ENCODE measurements at regions not wholly inside any gene's neighbourhood (a gene's known extent, or its start where the extent isn't known, plus 50 kb on each side); places are given as distances from the start of the nearest gene placed in this dataset.
A peak's percentile ranks its signal among the peaks of the same experiment; 100 is the strongest.

DNA sequence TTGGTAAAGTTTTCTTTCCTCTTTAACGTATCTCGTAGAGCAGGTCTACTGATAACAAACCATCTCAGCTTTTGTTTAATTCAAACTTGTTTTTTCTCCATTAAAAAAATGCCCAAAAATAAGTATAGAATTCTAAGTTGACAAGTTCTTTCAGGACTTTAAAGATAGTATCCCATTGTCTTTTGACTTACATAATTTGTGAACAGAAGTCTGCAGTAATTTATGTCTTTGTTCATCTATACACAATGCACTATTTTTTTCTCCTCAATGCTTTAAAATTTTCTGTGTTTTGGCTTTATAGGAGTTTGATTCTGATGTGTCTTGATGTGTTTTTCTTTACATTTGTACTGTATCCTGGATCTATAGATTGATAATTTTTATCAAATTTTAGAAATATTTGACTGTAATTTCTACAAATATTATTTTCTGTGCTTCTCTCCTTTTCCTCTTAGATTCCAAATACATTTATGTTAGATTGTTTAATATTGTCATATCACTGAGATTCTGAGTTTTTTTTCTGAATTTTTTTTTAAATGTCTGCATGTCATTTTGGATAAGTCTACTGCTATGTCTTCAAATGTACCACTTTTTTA lies 143.3 kb downstream of the FTCDNL1 start:
- no peak for DNase-seq (ENCODE audit: low read depth)

DNA sequence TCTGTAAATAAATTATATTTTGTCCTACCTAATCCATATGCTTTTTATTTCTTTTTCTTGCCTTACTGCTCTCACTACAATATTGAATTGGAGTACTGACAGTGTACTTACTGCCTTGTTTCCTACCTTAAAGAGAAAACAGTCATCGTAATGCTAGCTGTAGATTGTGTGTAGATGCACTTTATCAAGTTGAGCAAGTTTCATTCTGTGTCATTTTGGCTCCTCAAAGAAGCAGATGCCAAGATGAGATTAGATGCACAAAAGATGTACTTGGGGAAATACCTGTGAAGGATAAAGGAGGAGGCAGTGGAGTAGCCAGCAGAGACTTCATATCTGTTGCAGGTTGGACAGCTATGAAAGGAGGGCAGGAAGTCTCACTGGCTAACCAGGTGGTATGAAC lies 145.5 kb downstream of the FTCDNL1 start:
- DNase-seq (ENCODE audit: low read depth) = no peak

DNA sequence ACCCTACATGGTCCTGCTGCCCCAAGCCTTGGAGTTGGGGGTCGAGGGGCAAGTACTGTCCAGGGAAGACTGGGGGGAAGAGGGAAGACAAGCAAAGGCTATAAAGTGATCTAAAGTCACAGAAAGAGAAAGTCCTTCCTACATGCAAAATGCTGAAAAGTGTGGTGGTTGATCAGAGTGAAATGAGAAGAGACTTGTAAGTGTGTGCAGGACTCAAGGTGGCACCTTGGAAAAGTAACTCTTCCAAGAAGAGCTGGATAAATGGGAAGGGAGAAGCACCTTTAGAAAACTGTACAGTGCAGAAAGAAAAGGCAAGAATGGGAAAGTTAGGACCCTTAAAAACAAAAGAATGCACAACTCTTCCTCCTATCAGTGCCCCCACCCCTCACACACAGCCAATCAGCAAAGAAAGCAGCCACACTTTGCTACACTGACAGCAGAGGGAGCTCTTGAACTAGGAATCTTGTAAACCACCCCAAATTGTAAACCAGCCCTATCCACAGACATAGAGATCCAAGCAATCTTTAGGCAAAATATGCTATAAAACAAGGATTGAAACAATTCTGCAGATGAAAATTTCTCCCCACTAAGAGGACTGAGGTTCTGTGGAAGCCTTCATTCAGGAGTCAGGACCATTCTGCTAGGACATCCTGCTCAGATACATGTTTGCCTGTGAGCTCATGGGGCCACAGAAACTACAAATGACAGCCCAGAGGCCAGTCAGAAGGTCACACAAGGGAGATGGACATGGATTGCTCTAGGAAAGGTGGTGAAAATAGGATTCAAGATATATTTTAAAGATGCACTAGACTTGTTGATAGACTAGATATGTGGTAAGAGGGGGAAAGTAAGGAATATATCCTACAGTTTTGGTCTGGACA lies 146.4 kb downstream of the FTCDNL1 start:
- peak; percentile 19 for DNase-seq (ENCODE audit: low read depth)

DNA sequence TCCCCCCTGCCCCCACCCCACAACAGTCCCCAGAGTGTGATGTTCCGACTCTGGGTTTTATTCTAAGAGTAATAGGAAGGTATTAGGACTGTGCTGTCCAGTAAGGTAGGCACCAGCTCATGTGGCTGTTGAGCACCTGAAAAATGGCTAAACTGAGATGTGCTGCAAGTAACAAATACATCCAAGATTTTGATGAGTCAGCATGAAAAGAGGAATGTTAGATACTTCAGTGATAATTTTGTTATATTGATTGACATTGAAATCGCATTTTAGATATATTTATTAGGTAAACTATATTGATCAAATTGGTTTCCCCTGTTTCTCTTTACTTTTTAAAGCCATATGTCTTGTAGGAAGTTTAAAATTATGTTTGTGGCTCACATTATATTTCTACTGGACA lies 147.8 kb downstream of the FTCDNL1 start:
- DNase-seq (ENCODE audit: low read depth) = no peak

DNA sequence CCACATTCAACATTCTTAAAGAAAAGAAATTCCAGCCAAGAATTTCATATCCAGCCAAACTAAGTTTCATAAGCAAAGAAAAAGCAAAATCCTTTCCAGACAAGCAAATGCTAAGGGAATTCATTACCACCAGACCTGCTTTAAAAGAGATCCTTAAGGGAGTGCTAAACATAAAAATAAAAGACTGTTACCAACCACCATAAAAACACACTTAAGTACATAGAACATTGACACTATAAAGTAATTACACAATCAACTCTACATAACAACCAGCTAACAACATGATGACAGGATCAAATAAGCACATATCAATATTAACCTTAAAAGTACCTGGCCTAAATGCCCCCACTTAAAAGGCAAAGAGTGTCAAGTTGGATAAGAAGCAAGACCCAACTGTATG lies 153.5 kb downstream of the FTCDNL1 start:
- DNase-seq (ENCODE audit: low read depth) = no peak

DNA sequence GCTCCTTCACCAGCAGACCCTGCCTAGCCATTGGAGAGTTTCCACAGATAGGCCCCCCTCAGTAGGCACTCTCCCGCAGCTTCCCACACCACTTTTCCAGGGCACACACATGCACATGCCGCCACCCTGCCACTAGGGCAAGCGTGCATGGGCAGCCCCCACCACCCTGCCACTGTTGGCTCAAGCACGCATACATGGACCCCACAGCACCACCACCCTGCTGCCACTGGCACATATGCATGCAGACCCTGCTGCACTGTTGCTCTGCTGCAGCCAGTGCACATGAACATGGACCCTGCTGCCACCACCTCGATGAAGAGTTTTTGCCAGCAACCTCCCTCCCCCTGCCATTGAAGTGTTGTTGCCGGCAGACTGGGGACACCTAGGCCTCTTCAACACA lies 154.9 kb downstream of the FTCDNL1 start:
- DNase-seq (ENCODE audit: low read depth) = no peak

DNA sequence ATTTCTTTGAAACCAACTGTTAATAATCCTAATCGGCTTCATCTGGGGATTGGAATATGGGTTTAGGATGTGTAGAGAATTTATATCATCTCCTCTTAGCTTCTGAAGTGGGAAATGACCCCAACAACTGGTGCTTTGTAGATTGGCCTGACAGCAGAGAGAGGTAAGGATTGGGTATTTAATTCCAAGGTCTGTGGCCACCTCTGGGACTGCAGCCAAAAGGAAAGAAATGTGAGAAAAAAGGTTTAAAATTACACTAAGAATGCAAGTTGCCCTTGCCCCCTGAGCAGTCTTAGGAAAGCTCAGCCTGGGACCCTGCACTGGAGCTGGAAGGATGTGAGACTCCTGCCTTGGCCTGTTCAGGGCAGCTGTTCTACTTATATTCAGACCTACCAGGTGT lies 157.1 kb downstream of the FTCDNL1 start:
- DNase-seq (ENCODE audit: low read depth) = no peak

DNA sequence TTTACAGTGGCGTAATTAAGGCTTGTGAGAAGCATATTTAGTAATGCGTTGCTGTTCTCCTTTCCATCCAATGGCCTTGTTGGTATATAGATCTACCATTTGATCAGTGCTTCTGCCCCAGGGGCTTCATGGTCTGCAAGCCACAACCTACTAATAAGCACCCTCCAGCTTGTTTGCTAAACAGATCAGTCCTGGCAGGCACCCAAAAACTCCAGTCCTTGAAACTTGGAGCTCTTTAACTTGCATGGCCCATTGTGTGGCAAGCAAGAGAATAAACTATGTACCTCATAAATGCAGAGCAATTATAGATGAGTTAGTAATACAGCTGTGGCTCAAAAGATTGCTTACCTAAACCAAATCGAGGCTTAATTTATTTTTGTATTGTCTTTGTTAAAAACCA lies 158.5 kb downstream of the FTCDNL1 start:
- peak; percentile 41 for DNase-seq (ENCODE audit: low read depth)

DNA sequence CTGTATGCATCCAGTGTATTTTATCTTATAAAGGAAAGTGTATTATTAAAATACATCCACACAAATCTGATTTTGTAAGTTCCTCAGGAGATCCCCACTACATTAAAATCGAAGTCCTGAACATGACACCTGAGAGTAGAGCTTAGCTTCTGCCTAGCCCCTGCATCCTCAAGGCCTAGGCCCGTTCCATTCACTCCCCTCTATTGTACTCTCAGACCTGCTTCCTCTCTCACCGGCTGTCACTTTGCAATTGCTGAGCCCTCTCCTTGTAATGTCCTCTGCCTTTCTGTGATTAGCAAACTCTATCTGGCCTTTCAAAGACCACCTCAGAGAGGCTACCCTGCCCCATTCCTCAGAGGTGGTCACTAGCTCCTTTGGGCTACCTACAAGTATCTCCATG lies 160.8 kb downstream of the FTCDNL1 start:
- no peak for DNase-seq (ENCODE audit: low read depth)

DNA sequence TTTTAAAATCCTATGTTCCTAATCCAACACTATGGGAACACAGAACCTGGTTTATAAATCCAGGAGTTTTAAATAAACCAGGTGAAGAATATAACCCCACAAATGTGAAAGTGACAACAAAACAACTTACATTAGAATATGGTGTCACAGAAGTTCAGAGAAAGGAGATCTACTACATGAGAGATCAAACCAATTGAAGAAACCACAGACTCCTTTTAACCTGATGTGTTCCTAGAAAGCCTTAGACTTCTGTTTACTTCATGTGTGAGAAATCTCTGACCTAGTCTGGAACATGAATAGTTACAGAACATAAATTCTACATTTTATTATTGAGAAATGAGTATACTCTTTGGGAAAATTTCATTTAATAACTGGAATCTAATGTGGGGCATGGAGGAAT lies 165.3 kb downstream of the FTCDNL1 start:
- DNase-seq (ENCODE audit: low read depth) = no peak

DNA sequence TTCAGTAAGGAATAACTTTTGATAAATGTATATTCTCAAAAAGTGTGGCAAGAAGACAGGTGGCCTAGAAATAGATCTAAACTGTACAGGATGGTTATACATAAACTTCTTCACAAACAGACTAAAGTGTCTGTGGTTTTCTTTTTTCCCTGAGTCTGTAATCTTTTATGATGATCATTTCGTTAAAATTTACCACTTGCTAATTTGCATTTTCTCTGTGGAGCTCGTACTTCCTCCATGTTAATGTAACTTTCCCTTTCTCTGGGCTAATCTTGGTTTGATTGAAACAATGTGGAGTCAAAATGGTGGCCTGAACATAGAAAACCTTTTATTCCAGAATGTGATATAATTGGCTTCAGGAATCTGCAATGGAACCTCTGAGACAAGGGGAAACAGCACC lies 166.2 kb downstream of the FTCDNL1 start:
- no peak for DNase-seq (ENCODE audit: low read depth)

DNA sequence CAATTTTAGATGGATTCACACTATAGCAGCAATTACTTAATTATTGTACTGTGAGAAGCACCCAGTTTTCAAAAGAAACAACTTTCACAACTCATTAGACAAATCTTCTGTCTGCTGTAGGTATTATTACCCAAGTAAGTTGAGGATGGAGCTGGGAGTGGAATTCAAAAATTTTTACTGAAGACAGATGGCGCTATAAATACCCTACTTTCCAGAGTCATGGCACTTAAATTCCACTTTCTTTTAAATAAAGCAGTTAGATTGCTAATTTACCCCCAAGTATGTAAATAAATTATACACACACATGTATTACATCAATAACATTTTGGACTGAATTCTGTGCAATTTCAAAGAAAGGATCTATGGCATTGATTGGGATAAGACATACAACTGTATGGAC lies 166.8 kb downstream of the FTCDNL1 start:
- no peak for DNase-seq (ENCODE audit: low read depth)

DNA sequence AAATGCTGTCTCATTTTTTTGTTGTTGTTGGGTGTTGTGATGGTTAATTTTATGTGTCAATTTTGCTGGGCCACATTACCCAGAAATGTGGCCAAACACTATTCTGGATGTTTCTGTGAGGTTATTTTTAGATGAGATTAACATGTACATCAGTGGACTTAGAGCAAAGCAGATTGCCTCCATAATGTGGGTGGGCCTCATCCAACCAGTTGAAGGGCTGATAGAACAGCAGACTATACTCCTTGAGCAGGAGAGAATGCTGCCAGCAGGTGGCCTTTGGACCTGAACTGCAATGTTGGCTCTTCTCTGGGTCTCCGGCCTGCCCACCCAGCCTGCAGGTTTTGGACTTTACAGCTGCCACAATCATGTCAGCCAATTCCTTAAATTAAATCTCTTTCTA lies 169.0 kb downstream of the FTCDNL1 start:
- DNase-seq (ENCODE audit: low read depth) = no peak

DNA sequence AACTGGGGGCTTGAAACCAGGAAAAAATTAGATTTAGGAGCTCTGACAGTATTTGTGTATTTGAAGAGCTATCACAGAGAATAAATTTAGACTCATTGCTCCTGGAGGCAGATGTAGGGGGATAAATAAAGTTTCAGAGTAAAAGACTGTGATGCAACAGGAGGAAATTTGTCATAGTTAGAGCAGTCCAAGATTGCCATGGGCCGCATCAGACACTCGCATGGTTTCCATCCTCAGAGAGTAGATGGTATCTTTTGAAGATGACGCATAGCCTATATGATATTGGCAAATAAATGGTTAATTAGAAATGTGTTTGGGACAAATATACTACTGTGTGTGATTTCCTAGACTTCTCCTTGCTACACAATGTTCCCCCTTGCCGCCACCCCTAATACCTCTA lies 170.5 kb downstream of the FTCDNL1 start:
- DNase-seq (ENCODE audit: low read depth) = no peak

DNA sequence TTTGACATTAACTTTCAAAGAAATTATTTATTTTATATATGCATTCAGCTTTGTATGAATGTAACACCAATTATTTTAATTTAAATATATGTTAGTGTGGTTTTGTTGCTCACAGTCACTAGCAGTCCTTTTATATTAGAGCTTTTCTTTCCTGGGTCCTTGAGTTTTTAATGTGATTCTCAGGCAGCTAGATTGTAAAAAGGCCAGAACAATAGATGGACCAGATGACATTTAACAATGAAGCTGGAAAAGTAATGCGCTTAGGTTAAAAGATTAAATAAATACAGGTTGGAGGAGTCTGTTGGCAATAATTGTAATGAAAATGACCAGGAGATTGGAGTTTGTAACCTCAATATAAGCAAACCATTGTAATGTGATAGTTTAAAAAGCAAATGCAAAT lies 171.1 kb downstream of the FTCDNL1 start:
- DNase-seq (ENCODE audit: low read depth) = no peak

DNA sequence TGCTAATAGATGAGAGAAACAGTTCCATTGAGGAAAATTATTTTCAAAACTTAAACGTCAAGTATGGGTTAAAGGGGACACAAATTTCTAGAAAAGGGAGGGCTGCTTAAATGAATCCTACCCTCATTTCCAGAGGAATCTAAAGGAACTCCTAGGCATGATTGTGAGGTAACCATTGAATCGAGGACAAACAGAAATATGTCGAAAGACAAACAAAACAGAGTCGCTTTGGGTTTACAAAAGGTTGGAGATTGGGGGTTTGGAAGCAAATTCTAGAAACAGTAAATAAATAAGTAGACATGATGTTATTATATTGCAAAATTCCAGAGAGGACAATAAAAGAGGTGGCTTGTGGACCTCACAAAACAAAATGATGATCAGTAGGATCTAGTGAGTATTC lies 173.1 kb downstream of the FTCDNL1 start:
- no peak for DNase-seq (ENCODE audit: low read depth)

DNA sequence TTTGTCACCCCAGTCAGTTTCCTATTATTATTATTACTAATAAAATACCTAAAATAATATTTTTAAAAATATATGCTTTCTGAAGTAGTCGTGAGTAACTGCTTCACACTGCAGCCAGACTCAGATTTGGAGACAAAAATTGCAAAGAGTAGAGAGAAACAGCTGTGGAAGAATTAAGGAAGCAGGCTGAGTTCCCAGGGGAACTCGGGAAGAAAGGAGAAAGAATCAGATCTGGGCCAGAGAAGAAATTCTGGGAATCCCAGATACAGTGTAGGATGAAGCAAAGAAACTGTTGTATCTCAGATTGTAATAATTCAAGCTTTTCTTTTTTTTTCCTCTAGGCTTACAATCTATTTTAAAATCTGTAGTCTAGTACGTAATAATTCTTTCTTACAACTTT lies 182.3 kb downstream of the FTCDNL1 start:
- DNase-seq (ENCODE audit: low read depth) = no peak

DNA sequence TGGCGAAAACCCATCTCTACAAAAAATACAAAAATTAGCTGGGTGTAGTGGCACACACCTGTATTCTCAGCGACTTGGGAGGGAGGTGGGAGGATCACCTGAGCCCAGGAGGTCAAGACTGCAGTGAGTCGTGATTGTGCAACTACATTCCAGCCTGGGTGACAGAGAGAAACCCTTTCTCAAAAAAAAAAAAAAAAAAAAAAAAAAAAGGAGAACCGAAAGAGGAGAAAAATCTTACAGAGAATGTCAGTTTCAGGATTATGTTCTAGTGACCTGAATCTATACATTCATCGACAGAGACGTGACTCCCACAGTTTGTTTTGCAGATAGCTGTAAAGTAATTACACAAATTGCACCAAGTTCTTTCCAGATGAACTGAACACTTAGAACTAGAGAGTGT lies 187.8 kb downstream of the FTCDNL1 start:
- no peak for DNase-seq (ENCODE audit: low read depth)

DNA sequence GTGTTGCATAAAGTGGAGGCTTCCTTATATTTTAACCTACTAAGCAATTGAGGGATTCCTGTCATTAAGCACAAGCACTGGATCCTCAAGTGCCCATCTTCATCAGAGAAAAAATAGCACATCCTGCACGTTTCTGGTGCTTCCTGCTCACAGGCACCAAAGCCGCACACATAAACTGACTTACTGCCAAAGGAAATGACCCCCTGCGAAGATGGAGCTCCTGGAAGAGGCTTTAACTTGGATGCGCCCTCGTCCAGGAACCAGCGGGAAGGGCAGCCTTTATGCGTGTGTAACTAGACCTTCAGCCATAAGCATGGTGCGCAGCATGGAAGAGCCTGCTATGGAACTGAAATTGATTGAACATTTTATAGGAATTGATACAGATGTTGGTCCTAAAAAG lies 188.7 kb downstream of the FTCDNL1 start:
- peak; percentile 16 for DNase-seq (ENCODE audit: low read depth)

DNA sequence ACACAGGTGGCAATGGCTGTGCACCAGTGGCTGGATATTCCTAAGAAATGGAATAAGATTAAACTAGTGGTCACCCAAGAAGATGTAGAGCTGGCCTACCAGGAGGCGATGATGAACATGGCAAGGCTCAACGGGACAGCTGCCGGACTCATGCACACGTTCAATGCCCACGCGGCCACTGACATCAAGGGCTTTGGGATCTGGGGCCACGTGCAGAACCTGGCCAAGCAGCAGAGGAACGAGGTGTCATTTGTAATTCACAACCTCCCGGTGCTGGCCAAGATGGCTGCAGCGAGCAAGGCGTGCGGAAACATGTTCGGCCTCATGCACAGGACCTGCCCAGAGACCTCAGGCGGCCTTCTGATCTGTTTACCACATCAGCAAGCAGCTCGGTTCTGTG lies 190.8 kb downstream of the FTCDNL1 start:
- no peak for DNase-seq (ENCODE audit: low read depth)

DNA sequence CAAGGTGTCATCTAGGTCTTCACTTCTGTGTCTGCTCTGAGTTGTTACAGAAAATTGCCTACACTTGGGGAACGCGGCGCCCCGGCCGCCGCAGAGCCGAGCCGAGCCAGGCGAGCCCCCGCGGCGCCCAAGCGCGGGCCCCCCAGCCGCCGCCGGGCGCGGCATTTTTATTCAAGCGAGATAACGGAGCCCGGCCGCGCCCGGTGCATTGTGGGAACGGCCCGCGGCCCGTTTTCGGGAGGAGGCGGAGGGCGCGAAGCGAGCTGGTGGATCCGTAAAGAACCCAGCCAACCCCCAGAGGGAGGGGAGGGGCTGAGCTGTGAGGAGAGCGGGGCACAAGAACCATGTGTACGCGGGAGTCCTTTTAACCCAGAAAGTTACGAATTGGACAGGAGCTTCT lies 191.8 kb downstream of the FTCDNL1 start:
- DNase-seq (ENCODE audit: low read depth) = peak; percentile 39

DNA sequence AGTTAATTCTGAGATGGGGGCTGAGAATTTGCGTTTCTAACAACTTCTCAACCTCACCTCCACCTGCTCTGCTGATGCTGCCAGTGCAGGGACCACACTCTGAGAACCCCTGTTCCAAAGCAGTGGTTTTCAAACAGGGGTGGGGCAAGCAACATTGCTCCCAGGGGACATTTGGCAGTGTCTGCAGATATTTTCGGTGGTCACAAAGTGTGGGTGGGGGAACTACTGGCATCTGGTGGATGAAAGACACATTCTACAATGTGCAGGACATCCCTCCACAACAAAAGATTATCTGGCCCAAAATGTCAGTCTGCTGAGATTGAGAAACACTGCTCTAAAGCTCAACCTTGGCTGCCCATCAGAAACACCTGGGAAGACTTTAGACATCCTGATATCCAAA lies 188.7 kb upstream of the SATB2 start:
- DNase-seq (ENCODE audit: low read depth) = no peak

DNA sequence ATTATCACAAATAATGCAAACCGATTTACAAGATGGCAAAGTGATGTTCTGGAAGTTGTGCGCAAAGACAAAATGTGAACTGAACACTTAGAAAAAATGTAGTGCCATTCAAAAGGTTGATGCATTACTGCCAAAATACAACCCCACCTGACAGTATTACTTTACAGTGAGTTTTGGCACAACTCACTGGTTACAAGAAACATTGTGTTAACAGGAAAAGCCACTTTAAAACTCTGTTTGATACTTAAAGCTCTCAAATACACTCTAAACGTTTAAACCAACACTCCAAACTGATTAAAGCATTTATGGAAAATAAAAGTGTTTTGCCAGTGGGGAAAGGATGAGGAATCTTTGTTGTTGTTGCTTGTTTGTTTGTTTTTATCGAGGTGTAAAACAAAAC lies 173.4 kb upstream of the SATB2 start:
- no peak for DNase-seq (ENCODE audit: low read depth)

DNA sequence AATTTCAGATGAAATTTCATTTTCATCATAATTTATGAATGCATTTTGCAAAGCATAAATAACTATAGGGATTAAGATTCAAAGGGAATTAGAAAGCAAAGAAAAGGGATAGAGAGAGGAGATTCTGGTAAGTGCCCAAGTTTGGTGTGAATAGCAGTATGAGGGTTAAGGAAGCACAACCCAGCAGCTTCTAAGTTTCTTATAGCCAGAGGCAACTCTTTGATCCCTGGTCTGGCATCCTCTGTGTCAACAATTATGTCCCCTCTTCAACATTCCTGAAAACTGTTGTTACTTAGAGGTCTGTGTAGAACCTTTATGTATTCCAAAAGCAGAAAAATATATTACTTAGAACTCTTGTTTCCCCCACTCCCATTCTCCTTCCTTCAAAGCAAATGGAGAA lies 171.6 kb upstream of the SATB2 start:
- DNase-seq (ENCODE audit: low read depth) = no peak
